ENCODE measurements at regions not wholly inside any gene's neighbourhood (a gene's known extent, or its start where the extent isn't known, plus 50 kb on each side); places are given as distances from the start of the nearest gene placed in this dataset.
"Not testable (repeated sequence)": the region's sequence is repeated elsewhere in the genome, so short reads cannot be mapped to it uniquely, and the experiment has no call there.

DNA sequence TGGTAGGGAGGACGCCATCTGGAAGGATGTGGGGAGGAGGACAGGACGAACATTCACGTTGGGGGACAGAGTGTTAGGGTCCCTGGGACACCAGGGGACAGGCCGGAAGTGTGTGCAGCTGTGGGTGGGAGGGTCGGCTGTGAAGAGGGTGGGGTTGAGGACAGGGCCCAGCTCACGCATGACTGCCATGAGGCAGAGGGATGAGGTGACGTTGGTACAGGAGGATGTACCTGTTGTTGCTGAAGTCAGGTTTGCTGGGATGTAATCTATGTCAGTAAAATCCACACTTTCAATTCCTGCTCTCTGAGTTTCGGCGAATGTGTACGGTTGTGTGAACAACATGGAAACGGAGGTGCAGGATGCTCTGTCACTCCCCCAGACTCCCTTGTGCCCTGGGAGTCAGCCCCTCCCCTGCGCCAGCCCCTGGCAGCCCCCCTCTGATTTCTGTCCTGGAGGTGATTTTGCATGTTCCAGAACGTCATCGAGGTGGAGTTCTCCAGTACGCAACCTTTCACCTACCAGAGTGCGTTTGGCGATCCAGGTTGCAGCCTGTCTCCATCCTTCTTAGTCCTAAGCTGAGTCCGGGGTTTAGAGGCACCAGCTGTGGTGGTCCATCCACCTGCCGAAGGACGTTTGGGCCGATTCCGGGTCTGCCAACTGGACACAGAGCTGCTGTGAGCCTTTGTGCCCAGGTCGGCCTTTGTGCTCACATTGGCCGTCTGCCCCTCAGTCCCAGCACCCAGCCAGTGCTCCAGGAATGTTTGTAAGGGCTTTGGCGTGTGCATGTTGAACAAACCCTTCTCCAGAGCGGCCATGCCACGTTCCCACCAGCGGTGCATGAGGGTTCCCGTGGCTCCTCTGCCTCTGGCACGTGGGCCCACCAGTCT is 203.2 kb downstream of the NPIPB11 start:
- DNase-seq (ENCODE audit: low spot score); POLR2A ChIA-PET; CTCF ChIA-PET (ENCODE audit: unreplicated experiment); H3K36me3 ChIP-seq (ENCODE audit: insufficient read depth, low read length); H3K27ac ChIP-seq (ENCODE audit: low read depth, low read length, poor library complexity, severe bottlenecking); intact Hi-C loops (cut with micrococcal nuclease; ENCODE audit: unreplicated experiment); H3K9me2 ChIP-seq (ENCODE audit: insufficient read depth, low read length); H4K20me1 ChIP-seq (ENCODE audit: insufficient read depth, low read length); H3K79me2 ChIP-seq (ENCODE audit: insufficient read depth, low read depth, low read length); H3K4me3 ChIP-seq (ENCODE audit: low read depth, low read length, poor library complexity, severe bottlenecking); H3K9me3 ChIP-seq (ENCODE audit: low read length); BruUV-seq (replicated peaks); H3K4me1 ChIP-seq (ENCODE audit: insufficient read depth, low read length, poor library complexity, severe bottlenecking); H3K4me2 ChIP-seq (ENCODE audit: low read length); H2AFZ ChIP-seq (ENCODE audit: low read length): not testable (repeated sequence)

- H3K9me3 ChIP-seq (ENCODE audit: low read length); H3K27ac ChIP-seq (ENCODE audit: low read depth, low read length, poor library complexity, severe bottlenecking); H3K4me2 ChIP-seq (ENCODE audit: low read length); H3K4me3 ChIP-seq (ENCODE audit: low read depth, low read length, poor library complexity, severe bottlenecking); H3K79me2 ChIP-seq (ENCODE audit: insufficient read depth, low read depth, low read length); H3K36me3 ChIP-seq (ENCODE audit: insufficient read depth, low read length); CTCF ChIA-PET (ENCODE audit: unreplicated experiment); H3K9me2 ChIP-seq (ENCODE audit: insufficient read depth, low read length); H3K4me1 ChIP-seq (ENCODE audit: insufficient read depth, low read length, poor library complexity, severe bottlenecking); H4K20me1 ChIP-seq (ENCODE audit: insufficient read depth, low read length); POLR2A ChIA-PET; DNase-seq (ENCODE audit: low spot score); H2AFZ ChIP-seq (ENCODE audit: low read length); BruUV-seq (replicated peaks); intact Hi-C loops (cut with micrococcal nuclease; ENCODE audit: unreplicated experiment): not testable (repeated sequence)
Observed at GRCh38 chr16:29202642-29203041, 203.9 kb downstream of the NPIPB11 start.

DNA sequence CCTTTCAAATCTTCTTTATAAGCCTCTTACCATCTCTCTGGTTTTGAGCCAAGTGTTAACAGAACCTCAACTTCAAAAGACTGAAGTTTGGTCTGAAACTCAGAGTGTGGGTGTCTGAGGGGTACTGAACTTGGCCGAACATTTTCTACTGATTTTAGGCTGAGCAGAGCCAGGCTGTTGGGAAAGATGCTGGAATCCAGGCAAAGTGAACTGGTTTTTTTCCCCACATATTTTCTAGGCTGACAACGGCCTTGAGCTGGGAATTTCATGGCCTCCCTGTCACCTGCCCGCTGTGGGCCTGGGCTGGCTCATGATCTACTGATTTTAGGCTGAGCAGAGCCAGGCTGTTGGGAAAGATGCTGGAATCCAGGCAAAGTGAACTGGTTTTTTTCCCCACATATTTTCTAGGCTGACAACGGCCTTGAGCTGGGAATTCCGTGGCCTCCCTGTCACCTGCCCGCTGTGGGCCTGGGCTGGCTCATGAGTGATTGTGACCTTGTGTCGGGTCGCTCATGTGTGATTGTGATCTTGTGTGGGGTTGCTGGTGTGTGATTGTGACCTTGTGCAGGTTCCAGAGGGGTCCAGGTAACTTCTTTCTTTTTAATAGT is 204.4 kb downstream of the NPIPB11 start:
- H3K4me2 ChIP-seq (ENCODE audit: low read length); H3K27ac ChIP-seq (ENCODE audit: low read depth, low read length, poor library complexity, severe bottlenecking); H3K4me3 ChIP-seq (ENCODE audit: low read depth, low read length, poor library complexity, severe bottlenecking); BruUV-seq (replicated peaks); DNase-seq (ENCODE audit: low spot score); H3K4me1 ChIP-seq (ENCODE audit: insufficient read depth, low read length, poor library complexity, severe bottlenecking); POLR2A ChIA-PET; H4K20me1 ChIP-seq (ENCODE audit: insufficient read depth, low read length); H3K9me3 ChIP-seq (ENCODE audit: low read length); H2AFZ ChIP-seq (ENCODE audit: low read length); H3K9me2 ChIP-seq (ENCODE audit: insufficient read depth, low read length); CTCF ChIA-PET (ENCODE audit: unreplicated experiment); H3K36me3 ChIP-seq (ENCODE audit: insufficient read depth, low read length); intact Hi-C loops (cut with micrococcal nuclease; ENCODE audit: unreplicated experiment); H3K79me2 ChIP-seq (ENCODE audit: insufficient read depth, low read depth, low read length): not testable (repeated sequence)

- H3K4me1 ChIP-seq (ENCODE audit: insufficient read depth, low read length, poor library complexity, severe bottlenecking); H2AFZ ChIP-seq (ENCODE audit: low read length); H3K79me2 ChIP-seq (ENCODE audit: insufficient read depth, low read depth, low read length); H3K36me3 ChIP-seq (ENCODE audit: insufficient read depth, low read length); POLR2A ChIA-PET; H3K27ac ChIP-seq (ENCODE audit: low read depth, low read length, poor library complexity, severe bottlenecking); BruUV-seq (replicated peaks); intact Hi-C loops (cut with micrococcal nuclease; ENCODE audit: unreplicated experiment); H4K20me1 ChIP-seq (ENCODE audit: insufficient read depth, low read length); H3K9me3 ChIP-seq (ENCODE audit: low read length); H3K9me2 ChIP-seq (ENCODE audit: insufficient read depth, low read length); CTCF ChIA-PET (ENCODE audit: unreplicated experiment); DNase-seq (ENCODE audit: low spot score); H3K4me3 ChIP-seq (ENCODE audit: low read depth, low read length, poor library complexity, severe bottlenecking); H3K4me2 ChIP-seq (ENCODE audit: low read length): not testable (repeated sequence)
Observed at GRCh38 chr16:29201296-29202024, 205.1 kb downstream of the NPIPB11 start.

- POLR2A ChIA-PET; H2AFZ ChIP-seq (ENCODE audit: low read length); CTCF ChIA-PET (ENCODE audit: unreplicated experiment): not testable (repeated sequence)
Observed at GRCh38 chr16:29200681-29201080, 205.8 kb downstream of the NPIPB11 start.

GRCh38 chr16:29200135-29200601 is 206.3 kb downstream of the NPIPB11 start:
- H3K4me2 ChIP-seq (ENCODE audit: low read length); H2AFZ ChIP-seq (ENCODE audit: low read length); intact Hi-C loops (cut with micrococcal nuclease; ENCODE audit: unreplicated experiment): not testable (repeated sequence)

More at GRCh38 chr16:29200681-29201080, 205.8 kb downstream of the NPIPB11 start:
- H4K20me1 ChIP-seq (ENCODE audit: insufficient read depth, low read length); H3K36me3 ChIP-seq (ENCODE audit: insufficient read depth, low read length); H3K4me3 ChIP-seq (ENCODE audit: low read depth, low read length, poor library complexity, severe bottlenecking); H3K4me2 ChIP-seq (ENCODE audit: low read length); H3K4me1 ChIP-seq (ENCODE audit: insufficient read depth, low read length, poor library complexity, severe bottlenecking); H3K79me2 ChIP-seq (ENCODE audit: insufficient read depth, low read depth, low read length); H3K9me3 ChIP-seq (ENCODE audit: low read length); DNase-seq (ENCODE audit: low spot score); intact Hi-C loops (cut with micrococcal nuclease; ENCODE audit: unreplicated experiment); BruUV-seq (replicated peaks); H3K9me2 ChIP-seq (ENCODE audit: insufficient read depth, low read length); H3K27ac ChIP-seq (ENCODE audit: low read depth, low read length, poor library complexity, severe bottlenecking): not testable (repeated sequence)

More at GRCh38 chr16:29200135-29200601, 206.3 kb downstream of the NPIPB11 start:
- H3K4me1 ChIP-seq (ENCODE audit: insufficient read depth, low read length, poor library complexity, severe bottlenecking); H4K20me1 ChIP-seq (ENCODE audit: insufficient read depth, low read length); H3K36me3 ChIP-seq (ENCODE audit: insufficient read depth, low read length); H3K27ac ChIP-seq (ENCODE audit: low read depth, low read length, poor library complexity, severe bottlenecking); CTCF ChIA-PET (ENCODE audit: unreplicated experiment); BruUV-seq (replicated peaks); H3K79me2 ChIP-seq (ENCODE audit: insufficient read depth, low read depth, low read length); POLR2A ChIA-PET; H3K9me2 ChIP-seq (ENCODE audit: insufficient read depth, low read length); H3K9me3 ChIP-seq (ENCODE audit: low read length); DNase-seq (ENCODE audit: low spot score); H3K4me3 ChIP-seq (ENCODE audit: low read depth, low read length, poor library complexity, severe bottlenecking): not testable (repeated sequence)
